ENCODE measurements at regions not wholly inside any gene's neighbourhood (a gene's known extent, or its start where the extent isn't known, plus 50 kb on each side); places are given as distances from the start of the nearest gene placed in this dataset.

DNA sequence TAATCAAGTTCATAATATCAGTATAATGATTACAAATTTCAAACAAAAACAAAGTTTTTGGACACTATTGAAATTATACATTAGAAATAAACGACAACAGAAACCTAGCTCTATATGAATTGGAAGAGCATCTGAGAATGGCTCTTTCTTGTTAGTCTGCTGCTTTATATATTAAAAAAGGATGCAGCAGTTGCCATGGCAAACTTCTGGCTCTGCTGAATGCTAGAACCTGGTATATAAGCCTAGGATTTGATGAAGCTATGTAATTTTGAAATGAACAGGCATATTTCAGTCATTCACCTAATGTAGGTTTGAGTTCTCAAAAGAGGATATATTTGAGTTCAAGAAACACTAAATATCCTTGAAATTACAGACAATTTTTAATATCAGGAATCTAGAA is 252.7 kb upstream of the KCNMB2 start:
- TF ChIP-seq, protein P1, sequence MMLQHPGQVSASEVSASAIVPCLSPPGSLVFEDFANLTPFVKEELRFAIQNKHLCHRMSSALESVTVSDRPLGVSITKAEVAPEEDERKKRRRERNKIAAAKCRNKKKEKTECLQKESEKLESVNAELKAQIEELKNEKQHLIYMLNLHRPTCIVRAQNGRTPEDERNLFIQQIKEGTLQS (CRISPR knock-in tag; IDR thresholded peaks at IDR 0.05), result no peak
- TF ChIP-seq, protein P2, sequence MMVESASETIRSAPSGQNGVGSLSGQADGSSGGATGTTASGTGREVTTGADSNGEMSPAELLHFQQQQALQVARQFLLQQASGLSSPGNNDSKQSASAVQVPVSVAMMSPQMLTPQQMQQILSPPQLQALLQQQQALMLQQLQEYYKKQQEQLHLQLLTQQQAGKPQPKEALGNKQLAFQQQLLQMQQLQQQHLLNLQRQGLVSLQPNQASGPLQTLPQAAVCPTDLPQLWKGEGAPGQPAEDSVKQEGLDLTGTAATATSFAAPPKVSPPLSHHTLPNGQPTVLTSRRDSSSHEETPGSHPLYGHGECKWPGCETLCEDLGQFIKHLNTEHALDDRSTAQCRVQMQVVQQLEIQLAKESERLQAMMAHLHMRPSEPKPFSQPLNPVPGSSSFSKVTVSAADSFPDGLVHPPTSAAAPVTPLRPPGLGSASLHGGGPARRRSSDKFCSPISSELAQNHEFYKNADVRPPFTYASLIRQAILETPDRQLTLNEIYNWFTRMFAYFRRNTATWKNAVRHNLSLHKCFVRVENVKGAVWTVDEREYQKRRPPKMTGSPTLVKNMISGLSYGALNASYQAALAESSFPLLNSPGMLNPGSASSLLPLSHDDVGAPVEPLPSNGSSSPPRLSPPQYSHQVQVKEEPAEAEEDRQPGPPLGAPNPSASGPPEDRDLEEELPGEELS (CRISPR knock-in tag; IDR thresholded peaks at IDR 0.05), result no peak
- TF ChIP-seq CHCHD3 (CRISPR knock-in tag; IDR thresholded peaks at IDR 0.05), result no peak
- TF ChIP-seq, protein P3, sequence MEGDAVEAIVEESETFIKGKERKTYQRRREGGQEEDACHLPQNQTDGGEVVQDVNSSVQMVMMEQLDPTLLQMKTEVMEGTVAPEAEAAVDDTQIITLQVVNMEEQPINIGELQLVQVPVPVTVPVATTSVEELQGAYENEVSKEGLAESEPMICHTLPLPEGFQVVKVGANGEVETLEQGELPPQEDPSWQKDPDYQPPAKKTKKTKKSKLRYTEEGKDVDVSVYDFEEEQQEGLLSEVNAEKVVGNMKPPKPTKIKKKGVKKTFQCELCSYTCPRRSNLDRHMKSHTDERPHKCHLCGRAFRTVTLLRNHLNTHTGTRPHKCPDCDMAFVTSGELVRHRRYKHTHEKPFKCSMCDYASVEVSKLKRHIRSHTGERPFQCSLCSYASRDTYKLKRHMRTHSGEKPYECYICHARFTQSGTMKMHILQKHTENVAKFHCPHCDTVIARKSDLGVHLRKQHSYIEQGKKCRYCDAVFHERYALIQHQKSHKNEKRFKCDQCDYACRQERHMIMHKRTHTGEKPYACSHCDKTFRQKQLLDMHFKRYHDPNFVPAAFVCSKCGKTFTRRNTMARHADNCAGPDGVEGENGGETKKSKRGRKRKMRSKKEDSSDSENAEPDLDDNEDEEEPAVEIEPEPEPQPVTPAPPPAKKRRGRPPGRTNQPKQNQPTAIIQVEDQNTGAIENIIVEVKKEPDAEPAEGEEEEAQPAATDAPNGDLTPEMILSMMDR (CRISPR knock-in tag; IDR thresholded peaks at IDR 0.05), result no peak
- no peak for TF ChIP-seq SIN3B (IDR thresholded peaks at IDR 0.05; ENCODE audit: low read length)
- TF ChIP-seq FOXC1 (CRISPR knock-in tag; IDR thresholded peaks at IDR 0.05; ENCODE audit: borderline replicate concordance), result no peak
- TF ChIP-seq MLLT10 (CRISPR knock-in tag; IDR thresholded peaks at IDR 0.05), result no peak
- no peak for TF ChIP-seq POLR2A (IDR thresholded peaks at IDR 0.05; ENCODE audit: insufficient read depth in 1 of 2, low read depth in 2 of 2, low read length in 2 of 2)
- TF ChIP-seq TAF1 (CRISPR knock-in tag; IDR thresholded peaks at IDR 0.05), result no peak
- TF ChIP-seq MTA3 (CRISPR knock-in tag; IDR thresholded peaks at IDR 0.05), result no peak
- no peak for TF ChIP-seq ZC3H4 (CRISPR knock-in tag; IDR thresholded peaks at IDR 0.05; ENCODE audit: borderline replicate concordance)
- TF ChIP-seq NFE2 (CRISPR knock-in tag; IDR thresholded peaks at IDR 0.05), result no peak
- TF ChIP-seq, protein P4, sequence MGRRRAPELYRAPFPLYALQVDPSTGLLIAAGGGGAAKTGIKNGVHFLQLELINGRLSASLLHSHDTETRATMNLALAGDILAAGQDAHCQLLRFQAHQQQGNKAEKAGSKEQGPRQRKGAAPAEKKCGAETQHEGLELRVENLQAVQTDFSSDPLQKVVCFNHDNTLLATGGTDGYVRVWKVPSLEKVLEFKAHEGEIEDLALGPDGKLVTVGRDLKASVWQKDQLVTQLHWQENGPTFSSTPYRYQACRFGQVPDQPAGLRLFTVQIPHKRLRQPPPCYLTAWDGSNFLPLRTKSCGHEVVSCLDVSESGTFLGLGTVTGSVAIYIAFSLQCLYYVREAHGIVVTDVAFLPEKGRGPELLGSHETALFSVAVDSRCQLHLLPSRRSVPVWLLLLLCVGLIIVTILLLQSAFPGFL (CRISPR knock-in tag; IDR thresholded peaks at IDR 0.05), result no peak
- TF ChIP-seq GABPA (IDR thresholded peaks at IDR 0.05; ENCODE audit: low read depth, low read length), result no peak
- no peak for TF ChIP-seq GABPA (CRISPR knock-in tag; IDR thresholded peaks at IDR 0.05; ENCODE audit: low read depth)
